ENCODE measurements at regions not wholly inside any gene's neighbourhood (a gene's known extent, or its start where the extent isn't known, plus 50 kb on each side); places are given as distances from the start of the nearest gene placed in this dataset.

- TF ChIP-seq WIZ (CRISPR knock-in tag; IDR thresholded peaks at IDR 0.05) (no peak), ZNF512 (CRISPR knock-in tag; IDR thresholded peaks at IDR 0.05) (no peak), KDM1A (CRISPR knock-in tag; IDR thresholded peaks at IDR 0.05) (no peak), RFX5 (IDR thresholded peaks at IDR 0.05; ENCODE audit: low read depth, low read length) (no peak), TAF1 (CRISPR knock-in tag; IDR thresholded peaks at IDR 0.05) (no peak), PHF21A (CRISPR knock-in tag; IDR thresholded peaks at IDR 0.05) (no peak), PRDM15 (CRISPR knock-in tag; IDR thresholded peaks at IDR 0.05) (no peak), ZNF10 (CRISPR knock-in tag; IDR thresholded peaks at IDR 0.05; ENCODE audit: borderline replicate concordance, low read depth) (no peak), ZNF326 (CRISPR knock-in tag; IDR thresholded peaks at IDR 0.05; ENCODE audit: borderline replicate concordance) (no peak), ATF6 (CRISPR knock-in tag; conservative IDR thresholded peaks at IDR 0.05) (no peak), ZNF703 (CRISPR knock-in tag; IDR thresholded peaks at IDR 0.05; ENCODE audit: borderline replicate concordance) (no peak)
- TF ChIP-seq, protein P1, sequence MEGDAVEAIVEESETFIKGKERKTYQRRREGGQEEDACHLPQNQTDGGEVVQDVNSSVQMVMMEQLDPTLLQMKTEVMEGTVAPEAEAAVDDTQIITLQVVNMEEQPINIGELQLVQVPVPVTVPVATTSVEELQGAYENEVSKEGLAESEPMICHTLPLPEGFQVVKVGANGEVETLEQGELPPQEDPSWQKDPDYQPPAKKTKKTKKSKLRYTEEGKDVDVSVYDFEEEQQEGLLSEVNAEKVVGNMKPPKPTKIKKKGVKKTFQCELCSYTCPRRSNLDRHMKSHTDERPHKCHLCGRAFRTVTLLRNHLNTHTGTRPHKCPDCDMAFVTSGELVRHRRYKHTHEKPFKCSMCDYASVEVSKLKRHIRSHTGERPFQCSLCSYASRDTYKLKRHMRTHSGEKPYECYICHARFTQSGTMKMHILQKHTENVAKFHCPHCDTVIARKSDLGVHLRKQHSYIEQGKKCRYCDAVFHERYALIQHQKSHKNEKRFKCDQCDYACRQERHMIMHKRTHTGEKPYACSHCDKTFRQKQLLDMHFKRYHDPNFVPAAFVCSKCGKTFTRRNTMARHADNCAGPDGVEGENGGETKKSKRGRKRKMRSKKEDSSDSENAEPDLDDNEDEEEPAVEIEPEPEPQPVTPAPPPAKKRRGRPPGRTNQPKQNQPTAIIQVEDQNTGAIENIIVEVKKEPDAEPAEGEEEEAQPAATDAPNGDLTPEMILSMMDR (CRISPR knock-in tag; IDR thresholded peaks at IDR 0.05): no peak
- TF ChIP-seq, protein P2, sequence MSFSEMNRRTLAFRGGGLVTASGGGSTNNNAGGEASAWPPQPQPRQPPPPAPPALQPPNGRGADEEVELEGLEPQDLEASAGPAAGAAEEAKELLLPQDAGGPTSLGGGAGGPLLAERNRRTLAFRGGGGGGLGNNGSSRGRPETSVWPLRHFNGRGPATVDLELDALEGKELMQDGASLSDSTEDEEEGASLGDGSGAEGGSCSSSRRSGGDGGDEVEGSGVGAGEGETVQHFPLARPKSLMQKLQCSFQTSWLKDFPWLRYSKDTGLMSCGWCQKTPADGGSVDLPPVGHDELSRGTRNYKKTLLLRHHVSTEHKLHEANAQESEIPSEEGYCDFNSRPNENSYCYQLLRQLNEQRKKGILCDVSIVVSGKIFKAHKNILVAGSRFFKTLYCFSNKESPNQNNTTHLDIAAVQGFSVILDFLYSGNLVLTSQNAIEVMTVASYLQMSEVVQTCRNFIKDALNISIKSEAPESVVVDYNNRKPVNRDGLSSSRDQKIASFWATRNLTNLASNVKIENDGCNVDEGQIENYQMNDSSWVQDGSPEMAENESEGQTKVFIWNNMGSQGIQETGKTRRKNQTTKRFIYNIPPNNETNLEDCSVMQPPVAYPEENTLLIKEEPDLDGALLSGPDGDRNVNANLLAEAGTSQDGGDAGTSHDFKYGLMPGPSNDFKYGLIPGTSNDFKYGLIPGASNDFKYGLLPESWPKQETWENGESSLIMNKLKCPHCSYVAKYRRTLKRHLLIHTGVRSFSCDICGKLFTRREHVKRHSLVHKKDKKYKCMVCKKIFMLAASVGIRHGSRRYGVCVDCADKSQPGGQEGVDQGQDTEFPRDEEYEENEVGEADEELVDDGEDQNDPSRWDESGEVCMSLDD (CRISPR knock-in tag; IDR thresholded peaks at IDR 0.05; ENCODE audit: borderline replicate concordance): no peak
These were observed 104.0 kb upstream of the POU3F3 start for GRCh38 chr2:104749856-104750460.

Measured in HepG2 (cell line).